HFFc6 (cell line): ENCODE measurements at regions not wholly inside any gene's neighbourhood (a gene's known extent, or its start where the extent isn't known, plus 50 kb on each side); places are given as distances from the start of the nearest gene placed in this dataset.
"Not testable (repeated sequence)": the region's sequence is repeated elsewhere in the genome, so short reads cannot be mapped to it uniquely, and the experiment has no call there.

Experiments
- DNase-seq: peaks from one replicate; pipeline ENCODE4 v3.0.0-alpha.2; 2018
- H3K27ac Mint-ChIP-seq: 2 replicates; pipeline ENCODE4 v1.8.0; 2020; ENCODE audit warnings: mild to moderate bottlenecking, mixed read lengths
- H3K27me3 Mint-ChIP-seq: 2 replicates; pipeline ENCODE4 v1.8.0; 2021; ENCODE audit warnings: mild to moderate bottlenecking, moderate library complexity, mixed read lengths; ENCODE audit not compliant: insufficient read depth
- H3K36me3 Mint-ChIP-seq: 2 replicates; pipeline ENCODE4 v1.8.0; 2021; ENCODE audit warnings: low read depth, mixed read lengths
- H3K4me1 Mint-ChIP-seq: 2 replicates; pipeline ENCODE4 v1.8.0; 2020; ENCODE audit warnings: low read depth, mixed read lengths
- H3K4me3 Mint-ChIP-seq: 2 replicates; pipeline ENCODE4 v1.8.0; 2020; ENCODE audit warnings: mild to moderate bottlenecking, moderate library complexity, mixed read lengths
- H3K9me3 Mint-ChIP-seq: 2 replicates; pipeline ENCODE4 v1.8.0; 2020; ENCODE audit warnings: mild to moderate bottlenecking, mixed read lengths
- CTCF ChIP-seq: fragments of 200-600 bp; sonication (generic); IDR thresholded peaks from 2 replicates; pipeline ENCODE4 v1.5.0; 2021; ENCODE audit warnings: antibody characterized with exemption, mild to moderate bottlenecking

GRCh38 chr6:118708055-118708454 is 56.7 kb upstream of the CEP85L start:
- Mint-ChIP-seq H3K27ac (peak overlapping the region; percentile 97), H3K36me3 (no peaks in the 10 kb centered on the region), H3K4me1 (peaks cover 66% of the 10 kb centered on the region), H3K4me3 (peak overlapping the region; percentile 88; the same call in 1 of the 2 replicates), H3K27me3 (no peaks in the 10 kb centered on the region; the same call in 1 of the 2 replicates), H3K9me3 (no peaks in the 10 kb centered on the region)
- no peak for DNase-seq
- TF ChIP-seq CTCF = no peak

DNA sequence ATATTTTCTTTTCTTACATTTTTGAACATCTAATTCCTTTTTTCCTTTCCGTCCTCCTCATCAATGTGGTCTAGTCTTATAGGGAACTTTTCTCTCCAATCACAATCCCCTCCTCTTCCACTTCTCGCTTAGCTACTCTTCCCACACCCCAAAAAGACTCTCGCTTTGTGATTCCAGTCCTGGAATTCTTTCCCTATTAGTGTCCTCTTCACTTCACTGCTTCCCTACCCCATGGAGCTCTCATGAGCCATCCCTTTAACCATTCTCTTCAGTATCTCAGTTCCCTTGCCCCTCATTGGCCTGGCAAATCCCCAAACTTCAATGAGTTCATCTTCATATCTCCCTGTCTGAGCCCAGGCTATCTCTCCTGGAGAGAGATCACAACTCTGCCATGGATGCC is 55.3 kb upstream of the CEP85L start:
- peak overlapping the region; percentile 33 for H3K27ac Mint-ChIP-seq
- DNase-seq = no peak

DNA sequence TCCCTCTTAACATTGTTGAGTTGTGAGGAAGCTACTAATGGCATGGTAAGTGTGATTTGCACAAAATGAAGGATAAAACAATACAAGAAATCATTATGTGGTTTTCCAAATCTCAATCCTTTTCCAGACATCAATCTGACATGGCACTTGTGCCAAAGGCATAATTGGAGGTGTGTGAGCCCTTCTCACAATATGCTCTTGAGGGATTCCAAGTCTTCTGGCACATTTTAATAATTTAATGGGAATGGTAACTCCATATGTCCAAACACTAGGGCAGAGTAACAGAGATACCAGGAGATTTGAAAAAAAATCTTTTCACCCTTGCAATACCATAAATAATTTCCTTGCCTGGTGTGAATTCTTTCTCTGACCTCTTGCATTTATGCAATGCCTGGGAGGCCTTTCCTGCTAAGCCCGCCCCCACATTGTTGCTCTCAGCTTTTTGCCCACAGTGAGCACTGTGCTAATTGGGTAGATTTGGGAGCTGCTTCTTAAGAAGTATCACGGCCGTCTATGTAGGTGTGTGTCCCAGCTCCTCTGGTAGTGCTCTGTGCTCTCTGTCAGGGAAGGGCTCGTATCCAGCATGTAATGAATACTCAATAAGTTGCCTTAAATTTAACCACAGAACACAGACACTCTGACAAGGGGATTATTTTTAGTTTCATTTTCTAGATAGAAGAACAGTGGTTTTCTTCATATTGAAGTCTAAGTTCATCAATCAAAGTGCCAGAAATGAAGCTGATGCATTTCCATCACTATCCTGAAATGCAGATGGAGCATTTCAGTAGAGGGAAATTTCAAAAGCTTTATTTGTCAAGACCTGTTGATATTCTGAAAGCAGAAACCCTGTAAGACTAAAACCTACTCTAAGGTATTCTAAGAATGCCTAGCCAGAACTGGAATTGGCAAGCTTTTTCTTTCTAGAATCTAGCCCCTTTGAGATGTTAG is 54.4 kb upstream of the CEP85L start:
- H3K36me3 Mint-ChIP-seq = no peaks in the 10 kb centered on the region
- peaks cover 3% of the 10 kb centered on the region for H3K27me3 Mint-ChIP-seq
- no peaks in the 10 kb centered on the region for H3K9me3 Mint-ChIP-seq
- DNase-seq = no peak
- H3K27ac Mint-ChIP-seq = peak overlapping the region; percentile 64
- no peak for TF ChIP-seq CTCF
- H3K4me1 Mint-ChIP-seq = peaks cover 59% of the 10 kb centered on the region
- H3K4me3 Mint-ChIP-seq = peak overlapping the region; percentile 64

More for the DNA sequence above, 55.3 kb upstream of the CEP85L start:
- no peak for TF ChIP-seq CTCF
- peaks cover 60% of the 10 kb centered on the region for H3K4me1 Mint-ChIP-seq
- H3K36me3 Mint-ChIP-seq = no peaks in the 10 kb centered on the region
- no peaks in the 10 kb centered on the region; the same call in 1 of the 2 replicates for H3K27me3 Mint-ChIP-seq
- peak overlapping the region; percentile 5 for H3K4me3 Mint-ChIP-seq
- no peaks in the 10 kb centered on the region for H3K9me3 Mint-ChIP-seq

DNA sequence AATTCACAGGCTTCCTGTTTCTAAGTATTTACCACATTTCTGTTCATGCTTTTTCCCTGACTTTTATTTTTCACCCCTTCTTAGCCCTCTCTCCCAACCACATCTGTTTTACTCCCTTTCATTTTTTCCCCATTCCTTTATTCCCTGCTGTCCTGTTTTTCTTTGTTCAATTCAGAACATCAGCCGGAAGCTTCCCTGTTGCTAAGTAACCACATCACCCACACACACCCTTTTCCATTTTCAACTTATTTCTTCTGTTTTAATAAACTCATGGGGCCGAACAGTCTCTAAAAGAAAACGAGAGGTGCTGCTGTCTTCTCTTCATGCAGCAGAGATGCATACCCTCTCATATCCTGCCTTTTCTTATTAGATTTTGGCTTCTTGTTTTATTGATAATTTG is 53.5 kb upstream of the CEP85L start:
- Mint-ChIP-seq H3K36me3 (no peaks in the 10 kb centered on the region), H3K4me3 (no peak overlapping the region), H3K27me3 (peaks cover 3% of the 10 kb centered on the region), H3K4me1 (peaks cover 50% of the 10 kb centered on the region), H3K9me3 (no peaks in the 10 kb centered on the region), H3K27ac (peak overlapping the region; percentile 13; the same call in 1 of the 2 replicates)
- no peak for TF ChIP-seq CTCF
- DNase-seq = no peak

GRCh38 chr6:118701260-118701659 is 49.9 kb upstream of the CEP85L start:
- not testable (repeated sequence) for DNase-seq, H3K27ac Mint-ChIP-seq, H3K4me3 Mint-ChIP-seq, H3K36me3 Mint-ChIP-seq, H3K9me3 Mint-ChIP-seq, H3K27me3 Mint-ChIP-seq
- peaks cover 16% of the 10 kb centered on the region for H3K4me1 Mint-ChIP-seq
